Loucy (cell line): ENCODE measurements at regions not wholly inside any gene's neighbourhood (a gene's known extent, or its start where the extent isn't known, plus 50 kb on each side); places are given as distances from the start of the nearest gene placed in this dataset.

ENCODE experiments used
- H2AFZ ChIP-seq: fragments of 200-600 bp; sonication (generic); 2 replicates; pipeline ENCODE4 v1.6.0; 2016; ENCODE audit warnings: antibody characterized with exemption, mild to moderate bottlenecking, low read length, moderate library complexity
- H3F3A ChIP-seq: fragments of 200-600 bp; 2 replicates; pipeline ENCODE4 v1.6.0; 2016; ENCODE audit warnings: antibody characterized with exemption, low read depth, mild to moderate bottlenecking
- H3K27me3 ChIP-seq: fragments of 200-600 bp; sonication (generic); 2 replicates; pipeline ENCODE4 v1.6.1; 2014; ENCODE audit warnings: low read length, mild to moderate bottlenecking; ENCODE audit not compliant: insufficient read depth, poor library complexity, severe bottlenecking
- H3K36me3 ChIP-seq: fragments of 200-600 bp; sonication (generic); 2 replicates; pipeline ENCODE4 v1.6.1; 2016; ENCODE audit warnings: low read length; ENCODE audit not compliant: insufficient read depth
- H3K4me1 ChIP-seq: fragments of 200-600 bp; sonication (generic); 2 replicates; pipeline ENCODE4 v1.5.1; 2014; ENCODE audit warnings: low read length, mild to moderate bottlenecking; ENCODE audit not compliant: insufficient read depth, poor library complexity, severe bottlenecking
- H3K4me2 ChIP-seq: fragments of 200-600 bp; sonication (generic); 2 replicates; pipeline ENCODE4 v1.6.0; 2014; ENCODE audit warnings: antibody characterized with exemption, low read length, low read depth, mild to moderate bottlenecking; ENCODE audit not compliant: poor library complexity, severe bottlenecking
- H3K4me3 ChIP-seq: fragments of 200-600 bp; sonication (generic); 2 replicates; pipeline ENCODE4 v1.5.1; 2014; ENCODE audit warnings: low read length, mild to moderate bottlenecking, mixed read lengths; ENCODE audit not compliant: poor library complexity, severe bottlenecking
- H3K79me2 ChIP-seq: fragments of 200-600 bp; sonication (generic); 2 replicates; pipeline ENCODE4 v1.6.1; 2014; ENCODE audit warnings: low read length; ENCODE audit not compliant: insufficient read depth
- H3K9ac ChIP-seq: fragments of 200-600 bp; sonication (generic); 2 replicates; pipeline ENCODE4 v1.6.0; 2014; ENCODE audit warnings: mild to moderate bottlenecking, low read depth, low read length, moderate library complexity; ENCODE audit not compliant: poor library complexity, severe bottlenecking
- H3K9me2 ChIP-seq: fragments of 200-600 bp; sonication (generic); replicated peaks from 2 replicates; pipeline ENCODE4 v1.6.1; 2016; ENCODE audit warnings: low read depth, low read length, mixed read lengths
- H3K9me3 ChIP-seq: fragments of 200-600 bp; sonication (generic); 2 replicates; pipeline ENCODE4 v1.6.1; 2014; ENCODE audit warnings: mild to moderate bottlenecking, antibody characterized with exemption, low read length, low read depth; ENCODE audit not compliant: insufficient read depth
- H4K20me1 ChIP-seq: fragments of 200-600 bp; sonication (generic); 2 replicates; pipeline ENCODE4 v1.6.0; 2014; ENCODE audit warnings: antibody characterized with exemption, low read length, mild to moderate bottlenecking; ENCODE audit not compliant: insufficient read depth, poor library complexity, severe bottlenecking
- EZH2phosphoT487 ChIP-seq: fragments of 200-600 bp; IDR thresholded peaks from 2 replicates; pipeline ENCODE4 v1.6.1; 2018; ENCODE audit warnings: antibody characterized with exemption, mild to moderate bottlenecking, moderate library complexity, borderline replicate concordance
- TF ChIP-seq, protein P1 (sequence below): fragments of 200-600 bp; sonication (generic); conservative IDR thresholded peaks from 2 replicates; pipeline ENCODE4 v1.5.1; 2014; ENCODE audit warnings: mild to moderate bottlenecking, antibody characterized with exemption, low read length

DNA sequence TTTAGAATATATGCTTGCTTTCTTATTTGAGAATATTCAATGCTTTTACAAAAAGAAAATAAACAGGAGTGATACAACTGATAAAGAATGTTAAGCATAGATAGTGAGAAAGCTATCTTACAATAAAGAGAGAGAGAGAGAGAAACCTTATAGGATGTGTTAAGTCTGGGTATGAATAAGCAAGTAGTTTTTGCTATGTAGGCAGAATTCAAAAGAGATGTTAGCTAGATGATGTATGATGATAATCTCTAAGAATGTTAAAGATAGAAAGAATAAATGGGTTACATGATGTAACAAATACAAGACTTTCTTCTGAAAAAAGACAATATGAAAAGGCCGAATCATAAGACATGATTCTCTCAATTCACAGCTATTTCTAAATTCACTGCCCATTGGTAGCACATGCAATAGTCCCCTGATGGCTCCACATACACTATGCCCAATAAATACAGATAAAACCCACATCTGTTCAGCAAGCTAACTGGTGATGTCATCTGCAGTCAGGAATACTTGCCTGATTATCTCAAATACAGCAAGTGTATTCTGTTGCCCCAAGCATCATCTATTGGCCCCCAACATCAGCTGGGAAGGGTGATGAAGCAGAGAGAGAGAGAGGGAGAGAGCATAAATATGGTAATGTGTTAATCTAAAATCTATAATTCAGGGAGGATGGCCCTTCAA lies 169.2 kb upstream of the LYSMD4 start:
- H3K4me1 ChIP-seq: no peaks in the 10 kb centered on the region
- H2AFZ ChIP-seq: no peak overlapping the region
- no peak overlapping the region for H3K9ac ChIP-seq
- no peak overlapping the region for H3K4me3 ChIP-seq
- no peaks in the 10 kb centered on the region for H3K27me3 ChIP-seq
- no peaks in the 10 kb centered on the region for H4K20me1 ChIP-seq
- H3K79me2 ChIP-seq: no peaks in the 10 kb centered on the region
- H3K36me3 ChIP-seq: no peaks in the 10 kb centered on the region
- H3F3A ChIP-seq: no peaks in the 10 kb centered on the region
- H3K4me2 ChIP-seq: no peak overlapping the region
- H3K9me3 ChIP-seq: no peaks in the 10 kb centered on the region
- H3K9me2 ChIP-seq: no peaks in the 10 kb centered on the region
- TF ChIP-seq, protein P1, sequence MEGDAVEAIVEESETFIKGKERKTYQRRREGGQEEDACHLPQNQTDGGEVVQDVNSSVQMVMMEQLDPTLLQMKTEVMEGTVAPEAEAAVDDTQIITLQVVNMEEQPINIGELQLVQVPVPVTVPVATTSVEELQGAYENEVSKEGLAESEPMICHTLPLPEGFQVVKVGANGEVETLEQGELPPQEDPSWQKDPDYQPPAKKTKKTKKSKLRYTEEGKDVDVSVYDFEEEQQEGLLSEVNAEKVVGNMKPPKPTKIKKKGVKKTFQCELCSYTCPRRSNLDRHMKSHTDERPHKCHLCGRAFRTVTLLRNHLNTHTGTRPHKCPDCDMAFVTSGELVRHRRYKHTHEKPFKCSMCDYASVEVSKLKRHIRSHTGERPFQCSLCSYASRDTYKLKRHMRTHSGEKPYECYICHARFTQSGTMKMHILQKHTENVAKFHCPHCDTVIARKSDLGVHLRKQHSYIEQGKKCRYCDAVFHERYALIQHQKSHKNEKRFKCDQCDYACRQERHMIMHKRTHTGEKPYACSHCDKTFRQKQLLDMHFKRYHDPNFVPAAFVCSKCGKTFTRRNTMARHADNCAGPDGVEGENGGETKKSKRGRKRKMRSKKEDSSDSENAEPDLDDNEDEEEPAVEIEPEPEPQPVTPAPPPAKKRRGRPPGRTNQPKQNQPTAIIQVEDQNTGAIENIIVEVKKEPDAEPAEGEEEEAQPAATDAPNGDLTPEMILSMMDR: no peak
- TF ChIP-seq EZH2phosphoT487: no peak

DNA sequence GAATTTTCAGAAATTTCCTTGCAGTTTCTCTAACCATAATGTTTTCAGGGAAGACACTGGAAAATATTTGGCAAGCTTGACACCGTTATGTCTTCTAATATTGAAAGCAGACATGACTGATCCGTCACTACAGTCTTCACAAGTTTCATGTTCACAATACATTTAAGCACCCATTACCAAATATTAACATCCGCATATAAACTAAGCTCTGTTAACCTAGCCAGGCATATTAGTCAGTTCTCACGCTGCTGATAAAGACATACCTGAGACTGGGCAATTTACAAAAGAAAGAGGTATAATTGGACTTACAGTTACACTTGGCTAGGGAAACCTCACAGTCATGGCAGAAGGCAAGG lies 162.7 kb upstream of the LYSMD4 start:
- no peaks in the 10 kb centered on the region for H3K9me2 ChIP-seq
- no peak overlapping the region for H3K9ac ChIP-seq
- H4K20me1 ChIP-seq: no peaks in the 10 kb centered on the region
- no peak overlapping the region for H3K4me3 ChIP-seq
- TF ChIP-seq, protein P1: no peak
- TF ChIP-seq EZH2phosphoT487: no peak
- no peak overlapping the region for H2AFZ ChIP-seq
- H3K36me3 ChIP-seq: no peaks in the 10 kb centered on the region
- H3K79me2 ChIP-seq: no peaks in the 10 kb centered on the region
- H3F3A ChIP-seq: no peaks in the 10 kb centered on the region
- H3K9me3 ChIP-seq: no peaks in the 10 kb centered on the region
- no peaks in the 10 kb centered on the region for H3K4me1 ChIP-seq
- H3K27me3 ChIP-seq: no peaks in the 10 kb centered on the region
- H3K4me2 ChIP-seq: no peak overlapping the region

- no peaks in the 10 kb centered on the region for H3K27me3 ChIP-seq
- H3K4me3 ChIP-seq: no peak overlapping the region
- H2AFZ ChIP-seq: no peak overlapping the region
- H3K9me2 ChIP-seq: no peaks in the 10 kb centered on the region
- TF ChIP-seq, protein P1: no peak
- no peak for TF ChIP-seq EZH2phosphoT487
- H3K4me2 ChIP-seq: no peak overlapping the region
- no peaks in the 10 kb centered on the region for H3K79me2 ChIP-seq
- H4K20me1 ChIP-seq: no peaks in the 10 kb centered on the region
- H3K36me3 ChIP-seq: no peaks in the 10 kb centered on the region
- H3K9me3 ChIP-seq: no peaks in the 10 kb centered on the region
- H3K9ac ChIP-seq: no peak overlapping the region
- no peaks in the 10 kb centered on the region for H3K4me1 ChIP-seq
- H3F3A ChIP-seq: no peaks in the 10 kb centered on the region
These were observed 162.1 kb upstream of the LYSMD4 start for GRCh38 chr15:99895189-99895955.
